ENCODE measurements at regions not wholly inside any gene's neighbourhood (a gene's known extent, or its start where the extent isn't known, plus 50 kb on each side); places are given as distances from the start of the nearest gene placed in this dataset.

- Histone ChIP-seq H3K4me1 (no peaks in the 10 kb centered on the region), H3K27me3 (no peaks in the 10 kb centered on the region), H3K36me3 (peaks cover 89% of the 10 kb centered on the region), H3K4me3 (ENCODE audit: low read depth, low read length) (no peak overlapping the region), H3K9me3 (no peaks in the 10 kb centered on the region)
- DNase-seq: no peak
- TF ChIP-seq CTCF (IDR thresholded peaks at IDR 0.05; ENCODE audit: low read depth, low read length): no peak
Observed at GRCh38 chr14:101057394-101057793, 153.9 kb upstream of the RTL1 start.

GRCh38 chr14:101058571-101058970 lies 155.0 kb upstream of the RTL1 start:
- no peak for DNase-seq
- no peak for TF ChIP-seq CTCF (IDR thresholded peaks at IDR 0.05; ENCODE audit: low read depth, low read length)
- no peaks in the 10 kb centered on the region for H3K9me3 ChIP-seq
- no peak overlapping the region for H3K4me3 ChIP-seq (ENCODE audit: low read depth, low read length)
- no peaks in the 10 kb centered on the region for H3K4me1 ChIP-seq
- peaks cover 89% of the 10 kb centered on the region for H3K36me3 ChIP-seq
- no peaks in the 10 kb centered on the region for H3K27me3 ChIP-seq

GRCh38 chr14:101060171-101060601 lies 156.7 kb upstream of the RTL1 start:
- Histone ChIP-seq H3K27me3 (no peaks in the 10 kb centered on the region), H3K4me3 (ENCODE audit: low read depth, low read length) (no peak overlapping the region), H3K9me3 (no peaks in the 10 kb centered on the region), H3K36me3 (peaks cover 89% of the 10 kb centered on the region), H3K4me1 (no peaks in the 10 kb centered on the region)
- DNase-seq: peak; percentile 3
- TF ChIP-seq CTCF (IDR thresholded peaks at IDR 0.05; ENCODE audit: low read depth, low read length): no peak

- Histone ChIP-seq H3K4me1 (no peaks in the 10 kb centered on the region), H3K4me3 (ENCODE audit: low read depth, low read length) (no peak overlapping the region), H3K36me3 (peaks cover 91% of the 10 kb centered on the region), H3K9me3 (no peaks in the 10 kb centered on the region), H3K27me3 (no peaks in the 10 kb centered on the region)
- TF ChIP-seq CTCF (IDR thresholded peaks at IDR 0.05; ENCODE audit: low read depth, low read length): no peak
- peak; percentile 7 for DNase-seq
Observed at GRCh38 chr14:101061411-101062064, 158.0 kb upstream of the RTL1 start.

GRCh38 chr14:101062065-101062450 lies 158.5 kb upstream of the RTL1 start:
- DNase-seq: peak; percentile 6
- no peak overlapping the region for H3K4me3 ChIP-seq (ENCODE audit: low read depth, low read length)
- no peaks in the 10 kb centered on the region for H3K27me3 ChIP-seq
- H3K4me1 ChIP-seq: no peaks in the 10 kb centered on the region
- H3K36me3 ChIP-seq: peaks cover 96% of the 10 kb centered on the region
- H3K9me3 ChIP-seq: no peaks in the 10 kb centered on the region
- TF ChIP-seq CTCF (IDR thresholded peaks at IDR 0.05; ENCODE audit: low read depth, low read length): no peak

- TF ChIP-seq CTCF (IDR thresholded peaks at IDR 0.05; ENCODE audit: low read depth, low read length): no peak
- peak; percentile 0 for DNase-seq
- Histone ChIP-seq H3K4me3 (ENCODE audit: low read depth, low read length) (no peak overlapping the region), H3K9me3 (no peaks in the 10 kb centered on the region), H3K27me3 (no peaks in the 10 kb centered on the region), H3K36me3 (peaks cover 96% of the 10 kb centered on the region), H3K4me1 (no peaks in the 10 kb centered on the region)
Observed at GRCh38 chr14:101062601-101063000, 159.1 kb upstream of the RTL1 start.

Data from BE2C (cell line).